ENCODE measurements at regions not wholly inside any gene's neighbourhood (a gene's known extent, or its start where the extent isn't known, plus 50 kb on each side); places are given as distances from the start of the nearest gene placed in this dataset.

DNA sequence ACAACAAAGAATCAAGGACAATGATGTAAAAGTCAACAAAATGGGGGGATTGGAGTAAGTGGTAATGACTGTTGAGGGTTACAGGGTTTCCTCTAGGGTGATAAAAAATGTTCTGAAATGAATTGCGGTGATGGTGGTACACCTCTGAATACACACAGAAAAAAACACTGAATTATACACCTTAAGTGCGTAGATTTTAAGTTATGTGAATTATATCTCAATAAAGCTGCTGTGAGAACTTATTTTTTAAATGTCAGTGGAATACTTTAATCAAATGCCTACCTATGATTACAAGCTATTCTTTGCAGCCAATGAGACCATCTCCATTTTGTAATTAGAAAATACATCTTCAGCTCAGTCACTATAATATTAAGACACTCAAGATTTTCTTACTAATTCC, 53.5 kb downstream of the ZNF608 start:
- DNase-seq (ENCODE audit: low read depth), result no peak

- no peak for DNase-seq (ENCODE audit: low read depth)
These were observed 54.1 kb downstream of the ZNF608 start for GRCh38 chr5:124692324-124692723.

DNA sequence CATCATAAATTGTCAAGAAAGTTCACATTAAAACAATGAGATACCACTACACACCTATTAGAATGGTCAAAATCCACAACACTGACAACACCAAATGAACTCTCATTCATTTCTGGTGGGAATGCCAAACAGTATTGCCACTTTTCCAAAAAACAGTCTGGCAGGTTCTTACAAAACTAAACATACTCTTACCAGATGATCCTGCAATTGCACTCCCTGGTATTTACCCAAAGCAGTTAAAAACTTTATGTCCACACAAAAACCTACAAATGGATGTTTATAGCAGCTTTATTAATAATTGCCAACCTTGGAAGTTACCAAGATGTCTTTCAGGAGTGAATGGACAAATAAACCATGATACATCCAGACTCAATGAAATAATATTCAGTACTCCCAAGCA, 56.8 kb downstream of the ZNF608 start:
- no peak for DNase-seq (ENCODE audit: low read depth)

DNA sequence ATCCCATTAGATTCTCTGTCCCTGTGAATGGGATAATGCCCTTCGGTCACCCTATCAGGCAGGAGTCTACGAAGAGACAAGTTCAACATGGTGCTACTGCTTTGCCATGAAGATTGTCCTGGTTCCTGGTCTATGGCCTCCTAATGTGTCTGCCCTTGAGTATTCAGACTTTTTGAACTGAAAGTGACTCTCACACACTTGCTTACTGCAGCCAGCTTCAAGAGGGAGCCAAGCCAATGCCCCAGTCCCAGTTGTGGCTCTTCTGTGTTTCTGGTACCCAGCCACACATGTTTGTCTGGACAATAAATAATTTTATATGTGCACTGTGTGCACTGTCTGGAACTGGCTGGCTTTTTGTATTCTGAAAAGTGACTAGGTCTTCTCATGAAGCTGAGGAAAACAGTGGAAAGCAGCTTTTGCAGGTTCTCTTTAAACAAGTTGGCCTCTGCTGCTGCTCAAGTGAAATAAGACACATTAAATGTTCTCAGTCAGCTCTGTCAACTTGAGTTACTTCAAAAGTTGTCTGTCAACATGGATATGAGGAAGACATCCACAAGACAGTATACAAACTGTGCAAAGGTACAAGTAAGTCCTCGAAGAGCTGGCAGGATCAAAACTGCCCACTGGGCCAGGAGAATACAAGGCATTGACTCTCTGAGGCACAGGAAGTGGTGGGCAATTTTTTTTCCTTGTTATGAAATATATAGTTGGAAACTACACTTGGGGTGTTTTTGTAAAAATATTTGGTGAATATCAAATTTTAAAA, 60.0 kb downstream of the ZNF608 start:
- DNase-seq (ENCODE audit: low read depth), result no peak

- DNase-seq (ENCODE audit: low read depth), result no peak
These were observed 61.0 kb downstream of the ZNF608 start for GRCh38 chr5:124685404-124685930.

DNA sequence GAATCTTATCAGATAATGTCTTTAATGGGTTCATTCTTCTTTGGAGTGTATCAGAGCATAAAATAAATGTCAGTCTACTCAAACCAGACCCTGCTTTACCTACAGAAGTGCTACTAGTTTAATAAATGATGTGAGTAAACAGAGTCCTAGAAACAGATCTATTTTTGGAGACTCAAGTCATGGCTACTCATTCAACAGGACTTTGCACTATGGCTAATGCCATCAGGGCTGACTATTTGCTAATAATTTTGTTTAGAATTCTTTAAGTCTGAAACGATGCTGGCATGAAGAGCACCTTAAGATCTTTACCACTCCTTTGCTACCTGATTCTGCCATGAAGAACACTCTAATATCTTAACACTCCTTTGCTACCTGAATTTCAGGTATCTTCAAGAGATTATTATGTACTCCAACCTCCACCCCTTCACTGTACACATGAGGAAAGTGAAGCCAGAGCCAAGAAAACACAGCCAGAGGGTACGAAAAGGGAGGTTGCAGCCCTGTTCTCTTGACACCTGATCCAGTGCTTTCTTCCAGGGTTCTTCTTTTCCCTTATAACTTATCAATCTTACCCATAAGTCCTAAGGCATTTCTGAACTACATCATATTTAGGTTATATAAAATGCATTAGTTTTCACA, 62.4 kb downstream of the ZNF608 start:
- DNase-seq (ENCODE audit: low read depth), result no peak

DNA sequence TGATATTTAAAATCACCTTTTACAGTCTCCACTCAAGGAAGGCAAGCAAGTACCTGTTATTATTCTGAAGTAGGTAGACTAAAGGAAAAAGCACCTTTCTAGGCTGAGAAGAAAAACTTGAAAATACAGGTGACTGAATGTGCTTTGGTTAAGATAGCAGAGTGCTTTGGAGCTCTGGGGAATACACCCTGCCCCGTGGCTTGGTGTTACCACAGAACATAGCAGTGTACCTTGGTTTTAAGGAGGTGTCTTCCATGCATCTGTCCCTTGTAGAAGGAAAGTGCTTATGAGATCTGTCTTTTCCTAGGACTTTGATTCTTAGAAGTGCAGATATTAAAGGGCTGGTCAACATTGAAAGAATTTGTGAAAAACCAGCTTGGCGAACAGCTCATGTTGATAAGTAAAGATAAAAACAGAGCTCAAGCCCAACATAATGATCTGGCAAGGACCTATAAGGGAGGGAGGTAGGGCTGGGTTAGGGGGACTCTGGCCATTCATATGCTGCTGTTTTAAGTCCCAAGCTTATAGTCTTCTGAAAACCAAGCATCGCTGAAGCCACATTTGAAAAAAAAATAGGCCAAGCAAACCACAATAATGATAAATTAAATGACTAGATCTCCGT, 66.8 kb downstream of the ZNF608 start:
- no peak for DNase-seq (ENCODE audit: low read depth)

- no peak for DNase-seq (ENCODE audit: low read depth)
These were observed 67.4 kb downstream of the ZNF608 start for GRCh38 chr5:124678922-124679519.

DNA sequence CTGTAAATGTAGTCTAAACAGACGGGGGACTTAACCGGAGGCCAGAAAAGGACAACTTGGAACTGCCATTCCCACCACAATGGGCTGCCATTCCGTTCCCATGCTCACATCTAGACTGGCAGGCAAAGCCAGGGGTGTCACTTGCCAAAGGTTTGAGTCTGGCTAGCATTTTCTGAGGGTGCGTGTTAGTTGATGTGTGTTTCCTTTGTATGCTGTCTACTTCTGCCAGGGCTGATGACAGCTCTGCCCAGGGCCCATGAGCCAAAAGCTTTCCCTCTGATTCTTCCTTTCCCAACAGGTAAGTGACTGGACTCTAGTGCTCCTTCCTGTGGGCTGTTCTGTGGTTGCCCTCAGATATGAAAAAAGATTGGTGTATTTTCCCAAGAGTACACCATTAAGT, 68.0 kb downstream of the ZNF608 start:
- DNase-seq (ENCODE audit: low read depth), result no peak

- DNase-seq (ENCODE audit: low read depth), result no peak
These were observed 68.8 kb downstream of the ZNF608 start for GRCh38 chr5:124677374-124678351.

DNA sequence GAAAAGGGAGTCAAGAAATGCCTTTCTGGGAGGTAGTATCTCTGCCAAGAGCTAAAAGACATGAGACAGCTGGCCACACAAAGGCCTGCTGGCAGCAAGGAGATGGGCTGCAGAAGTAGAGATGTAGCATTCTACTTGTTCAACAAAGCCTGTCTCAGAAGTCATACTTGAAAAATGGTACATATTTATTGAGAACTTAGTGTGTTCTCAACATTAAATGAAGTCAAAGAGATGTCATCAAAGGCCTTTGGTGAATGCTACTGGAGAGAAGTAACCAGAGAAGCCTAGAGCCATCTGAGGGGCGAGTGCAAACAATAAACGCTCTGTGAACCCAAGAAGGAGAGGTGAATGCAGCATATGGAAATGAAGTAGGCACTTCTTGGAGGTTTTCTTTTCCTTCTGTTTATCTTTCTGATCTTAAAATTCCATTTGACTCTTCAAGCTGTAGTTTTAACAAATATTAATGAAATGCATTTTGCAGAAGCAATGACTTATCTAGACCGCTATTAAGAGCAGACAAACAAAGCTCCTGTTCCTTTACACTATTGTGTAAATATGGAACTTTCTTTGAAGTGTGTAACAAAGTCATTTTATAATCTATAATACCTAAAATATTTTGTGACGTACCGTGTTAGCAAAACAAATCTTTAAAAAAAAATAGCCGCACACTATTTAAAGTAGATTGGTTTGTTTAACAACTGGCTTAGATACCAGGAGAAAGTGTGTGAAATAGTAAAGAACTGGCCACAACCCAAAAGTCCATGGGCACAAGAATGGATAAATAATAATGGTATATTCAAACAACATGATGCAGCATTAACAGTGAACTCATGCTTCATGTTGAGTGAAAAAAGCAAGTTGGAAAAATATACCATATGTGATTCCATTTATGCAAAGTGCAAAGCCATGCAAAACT, 70.2 kb downstream of the ZNF608 start:
- DNase-seq (ENCODE audit: low read depth), result no peak

- DNase-seq (ENCODE audit: low read depth), result no peak
These were observed 75.2 kb downstream of the ZNF608 start for GRCh38 chr5:124671193-124671592.

DNA sequence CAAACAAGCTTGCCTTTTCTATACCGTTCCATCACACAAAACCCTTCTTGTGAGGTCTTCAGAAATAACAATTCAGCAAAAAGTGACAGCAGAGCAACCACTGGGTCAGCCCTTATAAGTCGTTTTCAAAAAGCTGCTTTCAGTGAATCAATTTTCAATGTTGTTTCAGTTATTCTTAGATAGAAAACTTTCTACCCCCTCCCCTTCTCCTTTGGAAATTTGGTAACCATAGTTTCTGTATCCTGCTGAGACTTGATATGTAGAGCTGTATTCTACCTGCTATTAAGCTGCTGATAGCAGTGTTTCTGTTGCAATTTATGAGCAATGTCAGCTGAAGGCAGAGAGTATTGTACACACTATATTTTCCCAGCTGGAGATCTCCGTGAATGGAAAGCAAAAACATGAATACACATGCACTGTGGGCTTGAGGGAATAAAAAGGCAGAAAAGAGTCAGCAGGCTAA, 75.7 kb downstream of the ZNF608 start:
- no peak for DNase-seq (ENCODE audit: low read depth)

DNA sequence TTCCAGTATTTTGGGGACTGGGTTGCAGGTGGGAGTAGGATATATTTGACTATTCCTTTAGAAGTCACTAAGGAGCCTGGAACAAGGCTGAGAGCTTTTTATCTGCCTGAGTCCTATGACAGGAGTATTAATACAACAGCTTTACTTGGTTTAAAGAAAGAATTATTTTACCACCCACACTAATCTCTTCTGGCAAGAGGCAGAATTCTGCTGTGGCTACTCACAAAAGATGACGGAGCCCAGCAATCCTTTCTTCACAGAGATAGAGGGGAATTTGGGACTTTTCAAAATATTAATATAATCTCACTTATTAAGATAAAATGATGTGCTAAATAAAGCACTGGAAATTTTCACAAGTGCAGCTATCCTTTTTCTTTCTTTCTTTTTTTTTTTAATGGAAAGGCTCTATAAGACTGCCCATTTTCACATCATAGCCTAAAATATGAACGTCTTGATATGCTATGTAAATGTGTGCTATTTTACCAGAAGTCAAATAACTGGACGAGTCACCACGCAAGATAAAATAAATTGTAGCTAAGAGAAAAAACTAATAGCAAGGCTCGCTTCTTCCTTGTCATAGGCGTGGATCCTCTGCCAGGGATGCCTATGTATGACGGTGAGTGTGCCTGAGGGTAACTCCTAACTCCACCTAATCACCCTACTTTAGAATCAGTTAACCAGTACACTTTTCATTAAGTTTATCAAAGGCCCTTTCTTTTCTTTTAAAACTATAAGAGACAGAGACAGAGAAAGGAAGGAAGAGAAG, 76.3 kb downstream of the ZNF608 start:
- DNase-seq (ENCODE audit: low read depth), result no peak

DNA sequence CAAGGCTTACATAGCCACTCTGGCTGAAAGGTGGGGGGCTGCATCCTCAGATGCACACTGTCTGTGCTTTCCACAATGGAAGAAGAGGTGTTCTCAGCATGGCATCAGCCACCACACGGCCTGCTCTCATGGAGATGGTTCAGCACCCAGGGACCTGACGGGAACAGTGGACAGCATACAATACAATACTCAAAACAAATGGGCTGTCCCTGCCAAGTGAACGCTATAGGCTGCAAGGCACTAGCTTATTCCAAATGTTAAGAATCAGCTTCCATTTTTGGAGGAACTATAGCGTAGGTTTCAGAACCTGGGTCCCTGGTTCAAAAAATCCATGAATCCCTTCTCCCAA, 77.2 kb downstream of the ZNF608 start:
- DNase-seq (ENCODE audit: low read depth), result no peak

DNA sequence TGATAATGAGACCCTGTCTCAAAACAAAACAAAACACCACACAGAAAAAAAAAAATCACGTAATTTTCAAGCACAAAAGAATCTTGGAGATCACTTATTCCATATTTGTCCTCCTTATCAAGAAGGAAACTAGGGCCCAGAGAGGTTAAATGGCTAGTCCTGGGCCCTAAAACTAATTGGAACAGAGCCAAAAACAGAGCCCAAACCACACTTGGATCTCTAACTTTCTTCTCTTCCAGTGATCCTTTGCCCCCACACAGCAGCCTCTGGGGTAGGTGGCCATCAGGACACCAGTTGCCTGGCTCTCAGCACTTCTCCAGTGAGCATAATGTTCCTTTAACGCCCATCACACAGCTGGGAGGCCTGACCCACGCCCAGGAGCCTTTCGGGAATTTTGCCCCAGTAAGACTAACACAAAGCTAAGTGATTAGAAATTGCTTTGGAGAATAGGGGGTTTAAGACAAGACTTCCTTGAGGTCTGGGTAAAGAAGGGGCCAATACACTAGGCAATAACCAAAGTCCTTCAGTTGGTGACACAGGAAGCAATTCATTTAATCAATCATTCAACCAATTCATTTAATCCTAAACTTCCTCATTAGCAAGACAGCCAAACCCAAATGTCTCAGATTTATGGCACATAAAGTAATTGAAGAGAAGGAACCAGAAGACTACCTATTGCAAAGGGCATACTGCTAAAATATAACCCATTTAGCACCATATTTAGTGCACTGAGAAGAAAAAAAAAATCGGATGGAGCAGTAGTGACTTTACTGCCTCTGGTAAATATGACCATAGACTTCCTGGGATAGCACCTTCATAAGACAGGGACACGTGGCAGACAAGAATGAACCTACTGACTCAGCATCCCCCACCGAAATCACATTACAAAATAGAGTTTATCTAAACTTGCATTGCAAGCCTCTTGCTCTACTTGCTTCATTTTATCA, 77.8 kb downstream of the ZNF608 start:
- DNase-seq (ENCODE audit: low read depth), result no peak

GRCh38 chr5:124665625-124666024, 80.8 kb downstream of the ZNF608 start:
- no peak for DNase-seq (ENCODE audit: low read depth)

GRCh38 chr5:124665035-124665434, 81.4 kb downstream of the ZNF608 start:
- no peak for DNase-seq (ENCODE audit: low read depth)

GRCh38 chr5:124664287-124664686, 82.2 kb downstream of the ZNF608 start:
- DNase-seq (ENCODE audit: low read depth), result no peak
